H1 (cell line): ENCODE measurements at regions not wholly inside any gene's neighbourhood (a gene's known extent, or its start where the extent isn't known, plus 50 kb on each side); places are given as distances from the start of the nearest gene placed in this dataset.

ENCODE experiments used
- CTCF ChIP-seq, 3 experiments: IDR thresholded peaks; 1 replicate in 2 of 3; 2 replicates in 1 of 3; pipeline versions ENCODE4 v1.5.1 to v1.6.1; 2011; ENCODE audit warnings: low read length in 3 of 3, mild to moderate bottlenecking in 3 of 3, inconsistent platforms in 2 of 3, low read depth in 1 of 3, moderate library complexity in 1 of 3; ENCODE audit not compliant: insufficient read depth in 1 of 3; ENCODE audit errors: control extremely low read depth in 1 of 3
- USF2 ChIP-seq: IDR thresholded peaks from 2 replicates; pipeline ENCODE4 v1.6.1; 2011; ENCODE audit warnings: low read length, improper control_type of control experiment

- TF ChIP-seq USF2: no peak
- peak; percentile 34 to 56 (median 42); a peak in 3 of 4 replicates for TF ChIP-seq CTCF (IDR thresholded peaks at IDR 0.05; ENCODE audit: control extremely low read depth in 1 of 3, insufficient read depth in 1 of 3, low read depth in 1 of 3, low read length in 3 of 3)
Measured at GRCh38 chrX:39445336-39445735, 644.1 kb downstream of the MID1IP1 start.
